Hepatocyte (in vitro differentiated cells): ENCODE measurements at regions not wholly inside any gene's neighbourhood (a gene's known extent, or its start where the extent isn't known, plus 50 kb on each side); places are given as distances from the start of the nearest gene placed in this dataset.

ENCODE experiments used
- DNase-seq: peaks from one replicate; pipeline ENCODE4 v3.0.0-alpha.2; 2016; ENCODE audit warnings: low spot score
- H2AFZ ChIP-seq: fragments of 200-600 bp; sonication (generic); 2 replicates; pipeline ENCODE4 v1.6.0; 2016; ENCODE audit warnings: antibody characterized with exemption, mild to moderate bottlenecking
- H3K27ac ChIP-seq: fragments of 200-600 bp; sonication (generic); 2 replicates; pipeline ENCODE4 v1.5.1; 2016; ENCODE audit warnings: mild to moderate bottlenecking
- H3K27me3 ChIP-seq: fragments of 200-600 bp; sonication (generic); 2 replicates; pipeline ENCODE4 v1.6.1; 2016
- H3K36me3 ChIP-seq: fragments of 200-600 bp; sonication (generic); replicated peaks from 2 replicates; pipeline ENCODE4 v1.5.1; 2016; ENCODE audit warnings: low read depth; ENCODE audit not compliant: insufficient read depth
- H3K4me1 ChIP-seq: fragments of 200-600 bp; sonication (generic); 2 replicates; pipeline ENCODE4 v1.5.1; 2016; ENCODE audit warnings: mild to moderate bottlenecking, moderate library complexity; ENCODE audit not compliant: insufficient read depth
- H3K4me2 ChIP-seq: fragments of 200-600 bp; sonication (generic); 2 replicates; pipeline ENCODE4 v1.6.0; 2016
- H3K4me3 ChIP-seq: fragments of 200-600 bp; sonication (generic); 2 replicates; pipeline ENCODE4 v1.5.1; 2016; ENCODE audit warnings: mild to moderate bottlenecking
- H3K79me2 ChIP-seq: fragments of 200-600 bp; sonication (generic); 2 replicates; pipeline ENCODE4 v1.6.0; 2017; ENCODE audit warnings: mild to moderate bottlenecking
- H3K9me2 ChIP-seq: fragments of 200-600 bp; sonication (generic); replicated peaks from 2 replicates; pipeline ENCODE4 v1.6.0; 2017; ENCODE audit warnings: mild to moderate bottlenecking; ENCODE audit not compliant: insufficient read depth
- H3K9me3 ChIP-seq: fragments of 200-600 bp; sonication (generic); 2 replicates; pipeline ENCODE4 v1.5.1; 2016; ENCODE audit warnings: low read depth, mild to moderate bottlenecking
- H4K20me1 ChIP-seq: fragments of 200-600 bp; sonication (generic); 2 replicates; pipeline ENCODE4 v1.6.0; 2016; ENCODE audit warnings: mild to moderate bottlenecking; ENCODE audit not compliant: insufficient read depth, poor library complexity, severe bottlenecking
- CTCF ChIP-seq: fragments of 200-600 bp; sonication (generic); IDR thresholded peaks from 2 replicates; pipeline ENCODE4 v1.5.1; 2016; ENCODE audit warnings: antibody characterized with exemption, mild to moderate bottlenecking; ENCODE audit not compliant: poor library complexity
- EZH2 ChIP-seq: fragments of 200-600 bp; sonication (generic); IDR thresholded peaks from 2 replicates; pipeline ENCODE4 v1.6.1; 2016; ENCODE audit warnings: antibody characterized with exemption, mild to moderate bottlenecking, borderline replicate concordance
- EZH2phosphoT487 ChIP-seq: fragments of 200-600 bp; sonication (generic); IDR thresholded peaks from one replicate; pipeline ENCODE4 v1.6.1; 2018; ENCODE audit warnings: antibody characterized with exemption, mild to moderate bottlenecking, low read depth, moderate library complexity; ENCODE audit not compliant: unreplicated experiment, severe bottlenecking
- WGBS: methylation state at CpG from one replicate; pipeline ENCODE4 v1.1.6; 2016; ENCODE audit warnings: low lambda C conversion rate; ENCODE audit errors: missing lambda C conversion rate; 5-methylcytosine and 5-hydroxymethylcytosine counted together

- H4K20me1 ChIP-seq: no peaks in the 10 kb centered on the region
- no peak for DNase-seq
- H3K4me3 ChIP-seq: no peak overlapping the region
- H3K36me3 ChIP-seq: no peaks in the 10 kb centered on the region
- no peak overlapping the region for H2AFZ ChIP-seq
- H3K79me2 ChIP-seq: no peaks in the 10 kb centered on the region
- H3K9me2 ChIP-seq: no peaks in the 10 kb centered on the region
- no peak overlapping the region for H3K27ac ChIP-seq
- no peaks in the 10 kb centered on the region for H3K4me1 ChIP-seq
- H3K27me3 ChIP-seq: no peaks in the 10 kb centered on the region
- H3K9me3 ChIP-seq: no peaks in the 10 kb centered on the region
- TF ChIP-seq EZH2phosphoT487 (no peak), EZH2 (no peak), CTCF (no peak)
- H3K4me2 ChIP-seq: no peak overlapping the region
Observed at GRCh38 chr1:98575955-98576354, 85.6 kb upstream of the SNX7 start.

GRCh38 chr1:98565951-98566350 is 95.6 kb upstream of the SNX7 start:
- 63% methylated on average over 3 of the region's 3 CpGs for WGBS
- Histone ChIP-seq H3K4me1 (no peaks in the 10 kb centered on the region), H3K27ac (no peak overlapping the region), H3K9me3 (no peaks in the 10 kb centered on the region), H4K20me1 (no peaks in the 10 kb centered on the region), H3K4me3 (no peak overlapping the region), H3K9me2 (no peaks in the 10 kb centered on the region), H3K4me2 (no peak overlapping the region), H3K27me3 (no peaks in the 10 kb centered on the region), H3K79me2 (no peaks in the 10 kb centered on the region), H2AFZ (no peak overlapping the region), H3K36me3 (no peaks in the 10 kb centered on the region)
- DNase-seq: no peak
- TF ChIP-seq EZH2phosphoT487 (no peak), EZH2 (no peak), CTCF (no peak)

GRCh38 chr1:98559291-98559690 is 102.2 kb upstream of the SNX7 start:
- no peaks in the 10 kb centered on the region for H4K20me1 ChIP-seq
- H3K4me3 ChIP-seq: no peak overlapping the region
- no peaks in the 10 kb centered on the region for H3K79me2 ChIP-seq
- H3K9me2 ChIP-seq: no peaks in the 10 kb centered on the region
- H3K4me1 ChIP-seq: no peaks in the 10 kb centered on the region
- no peak overlapping the region for H3K4me2 ChIP-seq
- no peaks in the 10 kb centered on the region for H3K36me3 ChIP-seq
- no peaks in the 10 kb centered on the region for H3K27me3 ChIP-seq
- no peak overlapping the region for H3K27ac ChIP-seq
- TF ChIP-seq EZH2phosphoT487 (no peak), EZH2 (no peak), CTCF (no peak)
- 93% methylated on average over 2 of the region's 2 CpGs for WGBS
- H2AFZ ChIP-seq: no peak overlapping the region
- H3K9me3 ChIP-seq: no peaks in the 10 kb centered on the region
- DNase-seq: no peak

GRCh38 chr1:98557895-98558294 is 103.6 kb upstream of the SNX7 start:
- TF ChIP-seq EZH2 (no peak), EZH2phosphoT487 (no peak), CTCF (no peak)
- H3K9me3 ChIP-seq: no peaks in the 10 kb centered on the region
- H2AFZ ChIP-seq: no peak overlapping the region
- no peaks in the 10 kb centered on the region for H3K9me2 ChIP-seq
- H4K20me1 ChIP-seq: no peaks in the 10 kb centered on the region
- no peak overlapping the region for H3K4me2 ChIP-seq
- no peaks in the 10 kb centered on the region for H3K27me3 ChIP-seq
- no peak for DNase-seq
- no peaks in the 10 kb centered on the region for H3K79me2 ChIP-seq
- no peak overlapping the region for H3K4me3 ChIP-seq
- H3K27ac ChIP-seq: no peak overlapping the region
- no peaks in the 10 kb centered on the region for H3K4me1 ChIP-seq
- 41% methylated on average over 2 of the region's 2 CpGs for WGBS
- H3K36me3 ChIP-seq: no peaks in the 10 kb centered on the region
